AG09309 (cell line): ENCODE measurements at regions not wholly inside any gene's neighbourhood (a gene's known extent, or its start where the extent isn't known, plus 50 kb on each side); places are given as distances from the start of the nearest gene placed in this dataset.

Experiments used
- DNase-seq: peaks from one replicate; pipeline ENCODE4 v3.0.0-alpha.2; 2010; ENCODE audit warnings: low read depth
- H3K4me3 ChIP-seq: 2 replicates; pipeline ENCODE4 v1.5.1; 2011; ENCODE audit warnings: mild to moderate bottlenecking, low read depth, low read length, moderate library complexity; ENCODE audit not compliant: control insufficient read depth
- CTCF ChIP-seq: IDR thresholded peaks from 2 replicates; pipeline ENCODE4 v1.5.1; 2011; ENCODE audit warnings: mild to moderate bottlenecking, low read depth, low read length, inconsistent platforms; ENCODE audit not compliant: insufficient read depth, control insufficient read depth; ENCODE audit errors: missing control alignments

- no peak overlapping the region for H3K4me3 ChIP-seq
- TF ChIP-seq CTCF = no peak
These were observed 266.5 kb downstream of the ELAVL2 start for GRCh38 chr9:23559522-23559921.

GRCh38 chr9:23563517-23563916 is 262.5 kb downstream of the ELAVL2 start:
- DNase-seq = no peak
- no peak overlapping the region for H3K4me3 ChIP-seq
- TF ChIP-seq CTCF = no peak

More at GRCh38 chr9:23559522-23559921, 266.5 kb downstream of the ELAVL2 start:
- DNase-seq = no peak

- no peak overlapping the region for H3K4me3 ChIP-seq
- no peak for TF ChIP-seq CTCF
- DNase-seq = no peak
These were observed 258.4 kb downstream of the ELAVL2 start for GRCh38 chr9:23567516-23568165.

GRCh38 chr9:23571414-23572104 is 254.5 kb downstream of the ELAVL2 start:
- TF ChIP-seq CTCF = no peak
- H3K4me3 ChIP-seq = no peak overlapping the region
- DNase-seq = no peak

- DNase-seq = no peak
- TF ChIP-seq CTCF = no peak
These were observed 252.2 kb downstream of the ELAVL2 start for GRCh38 chr9:23573800-23574199.

GRCh38 chr9:23577611-23578010 is 248.4 kb downstream of the ELAVL2 start:
- no peak for DNase-seq
- H3K4me3 ChIP-seq = no peak overlapping the region
- no peak for TF ChIP-seq CTCF

More at GRCh38 chr9:23573800-23574199, 252.2 kb downstream of the ELAVL2 start:
- no peak overlapping the region for H3K4me3 ChIP-seq
